ENCODE measurements at regions not wholly inside any gene's neighbourhood (a gene's known extent, or its start where the extent isn't known, plus 50 kb on each side); places are given as distances from the start of the nearest gene placed in this dataset.

- Histone ChIP-seq H3K4me3 (ENCODE audit: low read depth, low read length) (no peak overlapping the region), H3K36me3 (replicated peaks) (no peaks in the 10 kb centered on the region), H3K27me3 (replicated peaks) (no peaks in the 10 kb centered on the region), H3K27ac (no peak overlapping the region)
- no peak for DNase-seq
- in situ Hi-C loops (cut with HindIII; ENCODE audit: low pct_ligation_motif_present, low sequenced_read_pairs) = no loop called here
- no peak for TF ChIP-seq CTCF (IDR thresholded peaks at IDR 0.05; ENCODE audit: low read depth, low read length, missing control alignments)
These were observed 266.5 kb downstream of the C6orf118 start for GRCh38 chr6:165042912-165043311.

DNA sequence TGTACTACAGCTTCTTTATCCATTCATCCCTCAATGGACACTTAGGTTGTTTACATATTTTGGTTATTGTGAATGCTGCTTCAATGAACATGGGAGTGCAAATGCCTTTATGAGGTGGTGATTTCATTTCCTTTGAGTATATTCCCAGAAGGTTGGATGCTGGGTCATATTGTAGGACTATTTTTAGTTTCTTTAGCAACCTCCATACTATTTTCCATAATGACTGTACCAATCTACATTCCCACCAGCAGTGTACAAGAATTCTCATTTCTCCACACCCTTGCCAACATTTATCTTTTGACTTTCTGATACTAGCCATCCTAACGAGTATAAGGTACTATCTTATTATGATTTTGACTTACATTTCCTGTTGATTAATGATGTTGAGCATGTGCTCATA lies 269.0 kb downstream of the C6orf118 start:
- in situ Hi-C loops (cut with HindIII; ENCODE audit: low pct_ligation_motif_present, low sequenced_read_pairs) = no loop called here
- no peak for DNase-seq
- TF ChIP-seq CTCF (IDR thresholded peaks at IDR 0.05; ENCODE audit: low read depth, low read length, missing control alignments) = no peak

GRCh38 chr6:165034271-165034741 lies 275.1 kb downstream of the C6orf118 start:
- Histone ChIP-seq H3K27me3 (replicated peaks) (no peaks in the 10 kb centered on the region), H3K27ac (no peak overlapping the region), H3K4me3 (ENCODE audit: low read depth, low read length) (no peak overlapping the region), H3K36me3 (replicated peaks) (no peaks in the 10 kb centered on the region)
- TF ChIP-seq CTCF (IDR thresholded peaks at IDR 0.05; ENCODE audit: low read depth, low read length, missing control alignments) = no peak
- DNase-seq = no peak
- in situ Hi-C loops (cut with HindIII; ENCODE audit: low pct_ligation_motif_present, low sequenced_read_pairs) = no loop called here

More for the DNA sequence above, 269.0 kb downstream of the C6orf118 start:
- no peak overlapping the region for H3K27ac ChIP-seq
- H3K4me3 ChIP-seq (ENCODE audit: low read depth, low read length) = no peak overlapping the region
- no peaks in the 10 kb centered on the region for H3K36me3 ChIP-seq (replicated peaks)
- no peaks in the 10 kb centered on the region for H3K27me3 ChIP-seq (replicated peaks)

- DNase-seq = no peak
- H3K4me3 ChIP-seq (ENCODE audit: low read depth, low read length) = no peak overlapping the region
- no peak overlapping the region for H3K27ac ChIP-seq
- H3K36me3 ChIP-seq (replicated peaks) = no peaks in the 10 kb centered on the region
- in situ Hi-C loops (cut with HindIII; ENCODE audit: low pct_ligation_motif_present, low sequenced_read_pairs) = no loop called here
- TF ChIP-seq CTCF (IDR thresholded peaks at IDR 0.05; ENCODE audit: low read depth, low read length, missing control alignments) = no peak
- no peaks in the 10 kb centered on the region for H3K27me3 ChIP-seq (replicated peaks)
These were observed 277.9 kb downstream of the C6orf118 start for GRCh38 chr6:165031502-165031901.

DNA sequence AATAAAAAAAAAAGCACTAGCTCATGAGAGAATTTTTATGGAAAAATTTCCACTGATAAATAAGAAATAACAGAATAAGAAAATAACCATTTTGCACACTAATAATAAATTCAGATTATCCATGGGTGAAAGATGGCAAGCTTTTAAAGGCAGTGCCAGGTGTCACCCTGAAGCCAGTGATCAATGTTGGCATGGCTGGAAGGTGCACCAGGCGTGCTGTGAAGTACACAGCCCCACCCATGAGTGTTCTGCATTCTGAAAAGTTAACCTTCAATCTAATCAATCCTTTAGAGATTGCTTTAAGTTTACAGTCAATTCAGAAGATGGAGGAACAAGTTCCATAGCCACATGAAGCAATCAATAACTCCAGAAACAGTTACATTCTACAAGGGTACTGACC lies 284.4 kb downstream of the C6orf118 start:
- Histone ChIP-seq H3K4me3 (ENCODE audit: low read depth, low read length) (no peak overlapping the region), H3K36me3 (replicated peaks) (no peaks in the 10 kb centered on the region), H3K27me3 (replicated peaks) (no peaks in the 10 kb centered on the region), H3K27ac (no peak overlapping the region)
- no peak for TF ChIP-seq CTCF (IDR thresholded peaks at IDR 0.05; ENCODE audit: low read depth, low read length, missing control alignments)
- no peak for DNase-seq
- in situ Hi-C loops (cut with HindIII; ENCODE audit: low pct_ligation_motif_present, low sequenced_read_pairs) = no loop called here

DNA sequence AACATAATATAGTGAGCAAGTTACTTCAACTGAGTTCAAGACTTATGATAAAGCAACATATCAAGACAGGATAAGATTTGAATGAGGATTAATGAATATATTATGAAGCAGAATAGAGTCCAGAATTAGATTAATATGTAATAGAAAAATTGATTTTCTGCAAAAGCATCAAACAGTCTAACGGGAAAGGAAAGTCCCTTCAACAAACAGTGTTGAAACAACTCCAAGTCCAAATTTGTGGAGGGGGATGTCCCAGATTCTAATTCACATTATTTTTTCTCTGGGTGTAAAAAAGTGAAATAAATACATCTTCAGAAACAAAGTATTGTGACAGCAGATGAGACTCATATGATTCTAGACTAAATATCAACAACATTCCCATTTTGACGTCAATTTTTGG lies 289.7 kb downstream of the C6orf118 start:
- no peak overlapping the region for H3K27ac ChIP-seq
- no peaks in the 10 kb centered on the region for H3K27me3 ChIP-seq (replicated peaks)
- no peaks in the 10 kb centered on the region for H3K36me3 ChIP-seq (replicated peaks)
- in situ Hi-C loops (cut with HindIII; ENCODE audit: low pct_ligation_motif_present, low sequenced_read_pairs) = no loop called here
- no peak for DNase-seq
- no peak overlapping the region for H3K4me3 ChIP-seq (ENCODE audit: low read depth, low read length)
- TF ChIP-seq CTCF (IDR thresholded peaks at IDR 0.05; ENCODE audit: low read depth, low read length, missing control alignments) = no peak

Measured in brain microvascular endothelial cell (primary cell).